Right renal pelvis (tissue), 4 donors: ENCODE measurements at regions not wholly inside any gene's neighbourhood (a gene's known extent, or its start where the extent isn't known, plus 50 kb on each side); places are given as distances from the start of the nearest gene placed in this dataset.

Experiments
- DNase-seq, 4 donors: peaks; one replicate each; pipeline ENCODE4 v3.0.0-alpha.2; 2013; ENCODE audit warnings: low read depth in 4 of 4, low spot score in 3 of 4, missing footprints in 1 of 4

GRCh38 chr2:126177479-126177878, 478.5 kb upstream of the GYPC start:
- no peak for DNase-seq

- no peak for DNase-seq
These were observed 468.3 kb upstream of the GYPC start for GRCh38 chr2:126187668-126188067.

GRCh38 chr2:126189527-126189926, 466.4 kb upstream of the GYPC start:
- DNase-seq = no peak

GRCh38 chr2:126200538-126200937, 455.4 kb upstream of the GYPC start:
- DNase-seq = no peak

- DNase-seq = no peak
These were observed 447.7 kb upstream of the GYPC start for GRCh38 chr2:126208266-126208665.

- no peak for DNase-seq
These were observed 443.2 kb upstream of the GYPC start for GRCh38 chr2:126212735-126213134.

- DNase-seq = no peak
These were observed 436.9 kb upstream of the GYPC start for GRCh38 chr2:126219081-126219480.

- DNase-seq = no peak
These were observed 435.6 kb upstream of the GYPC start for GRCh38 chr2:126220331-126220730.

- no peak for DNase-seq
These were observed 434.5 kb upstream of the GYPC start for GRCh38 chr2:126221506-126221905.

- DNase-seq = no peak
These were observed 433.7 kb upstream of the GYPC start for GRCh38 chr2:126222278-126222677.

GRCh38 chr2:126224776-126225175, 431.2 kb upstream of the GYPC start:
- DNase-seq = no peak

GRCh38 chr2:126227250-126227649, 428.7 kb upstream of the GYPC start:
- no peak for DNase-seq

GRCh38 chr2:126228531-126228930, 427.4 kb upstream of the GYPC start:
- DNase-seq = no peak

- DNase-seq = no peak
These were observed 417.7 kb upstream of the GYPC start for GRCh38 chr2:126238251-126238650.

GRCh38 chr2:126239320-126239955, 416.5 kb upstream of the GYPC start:
- no peak for DNase-seq

- no peak for DNase-seq
These were observed 415.0 kb upstream of the GYPC start for GRCh38 chr2:126241001-126241400.

GRCh38 chr2:126241411-126241810, 414.5 kb upstream of the GYPC start:
- DNase-seq = no peak

GRCh38 chr2:126244937-126245336, 411.0 kb upstream of the GYPC start:
- DNase-seq = peak in 1 of 4 donors; percentile 4

- no peak for DNase-seq
These were observed 402.3 kb upstream of the GYPC start for GRCh38 chr2:126253669-126254068.

GRCh38 chr2:126264625-126265024, 391.3 kb upstream of the GYPC start:
- DNase-seq = no peak

GRCh38 chr2:126269911-126270310, 386.0 kb upstream of the GYPC start:
- DNase-seq = no peak

- no peak for DNase-seq
These were observed 385.4 kb upstream of the GYPC start for GRCh38 chr2:126270587-126270986.

GRCh38 chr2:126272401-126272800, 383.6 kb upstream of the GYPC start:
- DNase-seq = no peak
